ENCODE measurements at regions not wholly inside any gene's neighbourhood (a gene's known extent, or its start where the extent isn't known, plus 50 kb on each side); places are given as distances from the start of the nearest gene placed in this dataset.

- no peaks in the 10 kb centered on the region for H3K36me3 ChIP-seq (ENCODE audit: control insufficient read depth in 1 of 2, insufficient read depth in 2 of 2, low read length in 1 of 2)
- no peak overlapping the region for H3K4me3 ChIP-seq (ENCODE audit: low read length in 2 of 2)
- 10 to 18% methylated on average over 3 of the region's 3 CpGs for WGBS, 2 donors
- no peak overlapping the region for H3K27ac ChIP-seq (ENCODE audit: low read depth in 1 of 2, low read length in 2 of 2)
- DNase-seq (no peak), ATAC-seq (ENCODE audit: low FRiP score) (no peak)
- H3K27me3 ChIP-seq (ENCODE audit: control insufficient read depth in 1 of 2, insufficient read depth in 2 of 2, low read length in 1 of 2), result no peaks in the 10 kb centered on the region
- peaks cover 0 to 3% of the 10 kb centered on the region in 2 donors for H3K4me1 ChIP-seq (ENCODE audit: control insufficient read depth in 1 of 2, insufficient read depth in 2 of 2, low read length in 2 of 2)
- no peaks in the 10 kb centered on the region for H3K9me3 ChIP-seq (ENCODE audit: control insufficient read depth, low read length)
- intact Hi-C loops (cut with DNase I), result no loop called here
Measured at GRCh38 chr2:145339646-145340045, 819.7 kb upstream of the ZEB2 start.

GRCh38 chr2:145332210-145332898 is 812.4 kb upstream of the ZEB2 start:
- H3K9me3 ChIP-seq (ENCODE audit: control insufficient read depth, low read length), result no peaks in the 10 kb centered on the region
- ATAC-seq (ENCODE audit: low FRiP score) (no peak), DNase-seq (no peak)
- no peaks in the 10 kb centered on the region for H3K27me3 ChIP-seq (ENCODE audit: control insufficient read depth in 1 of 2, insufficient read depth in 2 of 2, low read length in 1 of 2)
- 89 to 95% methylated on average over 7 of the region's 7 CpGs for WGBS, 2 donors
- H3K4me3 ChIP-seq (ENCODE audit: low read length in 2 of 2), result no peak overlapping the region
- H3K36me3 ChIP-seq (ENCODE audit: control insufficient read depth in 1 of 2, insufficient read depth in 2 of 2, low read length in 1 of 2), result no peaks in the 10 kb centered on the region
- H3K4me1 ChIP-seq (ENCODE audit: control insufficient read depth in 1 of 2, insufficient read depth in 2 of 2, low read length in 2 of 2), result no peaks in the 10 kb centered on the region
- intact Hi-C loops (cut with DNase I), result no loop called here
- no peak overlapping the region for H3K27ac ChIP-seq (ENCODE audit: low read depth in 1 of 2, low read length in 2 of 2)

DNA sequence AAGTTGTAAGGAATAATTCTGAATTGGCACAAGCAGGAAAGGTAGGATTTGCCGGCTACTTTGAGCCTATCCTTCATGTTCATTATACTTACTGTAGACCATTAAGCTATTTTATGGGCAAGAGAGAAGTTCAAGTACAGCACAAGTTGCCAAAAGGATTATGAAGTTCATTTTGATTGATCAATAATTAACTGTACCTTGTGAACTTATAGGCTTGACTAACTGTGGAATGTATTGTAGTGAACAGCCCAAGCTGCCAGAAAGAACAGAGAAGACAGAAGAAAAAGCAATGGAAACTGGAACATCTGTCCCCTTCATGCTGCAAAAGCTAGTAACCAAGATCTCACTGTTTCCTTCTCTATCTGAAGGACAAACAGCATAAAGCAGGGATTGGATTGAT is 810.1 kb upstream of the ZEB2 start:
- ATAC-seq (ENCODE audit: low FRiP score) (no peak), DNase-seq (no peak)
- H3K4me3 ChIP-seq (ENCODE audit: low read length in 2 of 2), result no peak overlapping the region
- no peaks in the 10 kb centered on the region for H3K27me3 ChIP-seq (ENCODE audit: control insufficient read depth in 1 of 2, insufficient read depth in 2 of 2, low read length in 1 of 2)
- 30 to 43% methylated on average over 1 of the region's 1 CpG for WGBS, 2 donors
- H3K9me3 ChIP-seq (ENCODE audit: control insufficient read depth, low read length), result no peaks in the 10 kb centered on the region
- H3K27ac ChIP-seq (ENCODE audit: low read depth in 1 of 2, low read length in 2 of 2), result no peak overlapping the region
- H3K36me3 ChIP-seq (ENCODE audit: control insufficient read depth in 1 of 2, insufficient read depth in 2 of 2, low read length in 1 of 2), result no peaks in the 10 kb centered on the region
- no peaks in the 10 kb centered on the region for H3K4me1 ChIP-seq (ENCODE audit: control insufficient read depth in 1 of 2, insufficient read depth in 2 of 2, low read length in 2 of 2)
- intact Hi-C loops (cut with DNase I), result no loop called here

DNA sequence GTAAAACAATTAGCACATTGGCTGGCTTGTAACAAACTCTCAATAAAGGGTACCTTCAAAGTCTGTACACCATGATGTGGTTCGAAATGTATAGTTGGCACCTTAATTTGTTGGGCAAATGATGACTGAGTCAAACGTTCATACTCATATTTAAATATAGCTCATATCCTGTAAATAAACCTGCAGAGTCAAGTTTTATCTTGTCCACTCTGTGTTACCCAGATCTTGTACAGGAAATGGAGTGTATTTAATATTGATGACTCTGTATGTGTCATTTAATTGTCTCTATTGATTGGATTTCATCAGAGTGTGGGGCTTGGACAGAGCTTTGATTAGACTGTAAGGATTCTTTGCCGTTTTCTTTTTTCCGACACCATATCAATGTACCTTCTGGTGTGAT is 805.6 kb upstream of the ZEB2 start:
- no peak for ATAC-seq (ENCODE audit: low FRiP score)
- Histone ChIP-seq H3K27me3 (ENCODE audit: control insufficient read depth in 1 of 2, insufficient read depth in 2 of 2, low read length in 1 of 2) (no peaks in the 10 kb centered on the region), H3K9me3 (ENCODE audit: control insufficient read depth, low read length) (no peaks in the 10 kb centered on the region), H3K36me3 (ENCODE audit: control insufficient read depth in 1 of 2, insufficient read depth in 2 of 2, low read length in 1 of 2) (no peaks in the 10 kb centered on the region), H3K4me1 (ENCODE audit: control insufficient read depth in 1 of 2, insufficient read depth in 2 of 2, low read length in 2 of 2) (no peaks in the 10 kb centered on the region), H3K4me3 (ENCODE audit: low read length in 2 of 2) (no peak overlapping the region), H3K27ac (ENCODE audit: low read depth in 1 of 2, low read length in 2 of 2) (no peak overlapping the region)
- intact Hi-C loops (cut with DNase I), result no loop called here
- no peak for DNase-seq
- 79 to 88% methylated on average over 4 of the region's 4 CpGs for WGBS, 2 donors

DNA sequence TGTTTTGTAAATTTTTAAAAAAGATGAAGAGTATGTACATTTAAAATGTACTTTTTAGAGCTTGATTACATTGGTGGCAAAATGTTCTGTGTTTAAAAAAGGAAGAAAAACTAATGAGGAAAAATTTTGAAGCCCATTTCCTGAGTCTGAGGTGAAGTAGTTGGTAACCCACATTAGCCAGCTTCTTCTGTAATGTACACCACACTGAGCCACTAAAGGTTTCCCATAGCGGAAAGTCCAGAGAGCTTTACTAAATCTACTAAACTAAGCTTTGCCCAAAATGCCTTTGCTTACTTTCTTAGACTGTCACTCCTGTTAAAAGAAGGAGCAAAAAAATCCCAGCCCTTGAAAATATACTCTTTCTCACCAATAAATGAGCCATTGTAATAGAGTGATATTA is 804.8 kb upstream of the ZEB2 start:
- intact Hi-C loops (cut with DNase I), result no loop called here
- DNase-seq (no peak), ATAC-seq (ENCODE audit: low FRiP score) (no peak)
- Histone ChIP-seq H3K4me1 (ENCODE audit: control insufficient read depth in 1 of 2, insufficient read depth in 2 of 2, low read length in 2 of 2) (no peaks in the 10 kb centered on the region), H3K27me3 (ENCODE audit: control insufficient read depth in 1 of 2, insufficient read depth in 2 of 2, low read length in 1 of 2) (no peaks in the 10 kb centered on the region), H3K27ac (ENCODE audit: low read depth in 1 of 2, low read length in 2 of 2) (no peak overlapping the region), H3K4me3 (ENCODE audit: low read length in 2 of 2) (no peak overlapping the region), H3K36me3 (ENCODE audit: control insufficient read depth in 1 of 2, insufficient read depth in 2 of 2, low read length in 1 of 2) (no peaks in the 10 kb centered on the region), H3K9me3 (ENCODE audit: control insufficient read depth, low read length) (no peaks in the 10 kb centered on the region)
- WGBS, 2 donors, result 97% methylated on average over 1 of the region's 1 CpG

- no peak for ATAC-seq (ENCODE audit: low FRiP score)
- Histone ChIP-seq H3K27me3 (ENCODE audit: control insufficient read depth in 1 of 2, insufficient read depth in 2 of 2, low read length in 1 of 2) (no peaks in the 10 kb centered on the region), H3K9me3 (ENCODE audit: control insufficient read depth, low read length) (no peaks in the 10 kb centered on the region), H3K4me3 (ENCODE audit: low read length in 2 of 2) (no peak overlapping the region), H3K36me3 (ENCODE audit: control insufficient read depth in 1 of 2, insufficient read depth in 2 of 2, low read length in 1 of 2) (no peaks in the 10 kb centered on the region), H3K4me1 (ENCODE audit: control insufficient read depth in 1 of 2, insufficient read depth in 2 of 2, low read length in 2 of 2) (no peaks in the 10 kb centered on the region), H3K27ac (ENCODE audit: low read depth in 1 of 2, low read length in 2 of 2) (no peak overlapping the region)
- 82% methylated on average over 2 of the region's 2 CpGs for WGBS, 2 donors
- no peak for DNase-seq
- intact Hi-C loops (cut with DNase I), result no loop called here
Measured at GRCh38 chr2:145323512-145323911, 803.6 kb upstream of the ZEB2 start.

GRCh38 chr2:145321344-145321743 is 801.4 kb upstream of the ZEB2 start:
- no peak for ATAC-seq (ENCODE audit: low FRiP score)
- Histone ChIP-seq H3K4me1 (ENCODE audit: control insufficient read depth in 1 of 2, insufficient read depth in 2 of 2, low read length in 2 of 2) (no peaks in the 10 kb centered on the region), H3K9me3 (ENCODE audit: control insufficient read depth, low read length) (no peaks in the 10 kb centered on the region), H3K27me3 (ENCODE audit: control insufficient read depth in 1 of 2, insufficient read depth in 2 of 2, low read length in 1 of 2) (no peaks in the 10 kb centered on the region), H3K36me3 (ENCODE audit: control insufficient read depth in 1 of 2, insufficient read depth in 2 of 2, low read length in 1 of 2) (no peaks in the 10 kb centered on the region), H3K27ac (ENCODE audit: low read depth in 1 of 2, low read length in 2 of 2) (no peak overlapping the region), H3K4me3 (ENCODE audit: low read length in 2 of 2) (no peak overlapping the region)
- 72 to 77% methylated on average over 2 of the region's 2 CpGs for WGBS, 2 donors
- DNase-seq, result no peak
- intact Hi-C loops (cut with DNase I), result no loop called here

DNA sequence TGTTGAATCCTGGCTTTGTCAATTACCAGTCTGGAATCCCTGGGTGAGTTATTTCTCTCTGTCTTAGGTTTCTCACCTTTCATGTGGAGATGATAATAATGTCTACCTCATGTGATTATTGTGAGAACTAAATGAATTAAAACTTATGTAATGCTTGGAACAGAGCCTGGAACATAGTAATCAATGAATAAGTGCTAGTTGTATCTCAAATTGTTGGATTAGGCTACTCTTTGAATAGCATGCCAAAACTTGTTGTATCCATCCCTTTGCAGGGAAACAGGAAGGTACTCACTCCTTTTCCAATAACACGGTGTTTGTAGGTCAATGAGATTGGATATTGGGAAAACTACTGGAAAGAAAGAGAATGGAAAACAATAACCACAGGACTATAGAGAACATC is 796.6 kb upstream of the ZEB2 start:
- DNase-seq, result no peak
- Histone ChIP-seq H3K36me3 (ENCODE audit: control insufficient read depth in 1 of 2, insufficient read depth in 2 of 2, low read length in 1 of 2) (no peaks in the 10 kb centered on the region), H3K4me1 (ENCODE audit: control insufficient read depth in 1 of 2, insufficient read depth in 2 of 2, low read length in 2 of 2) (no peaks in the 10 kb centered on the region), H3K9me3 (ENCODE audit: control insufficient read depth, low read length) (no peaks in the 10 kb centered on the region), H3K27ac (ENCODE audit: low read depth in 1 of 2, low read length in 2 of 2) (no peak overlapping the region), H3K4me3 (ENCODE audit: low read length in 2 of 2) (no peak overlapping the region), H3K27me3 (ENCODE audit: control insufficient read depth in 1 of 2, insufficient read depth in 2 of 2, low read length in 1 of 2) (no peaks in the 10 kb centered on the region)
- ATAC-seq (ENCODE audit: low FRiP score), result no peak
- intact Hi-C loops (cut with DNase I), result no loop called here
- 85 to 99% methylated on average over 1 of the region's 1 CpG for WGBS, 2 donors

DNA sequence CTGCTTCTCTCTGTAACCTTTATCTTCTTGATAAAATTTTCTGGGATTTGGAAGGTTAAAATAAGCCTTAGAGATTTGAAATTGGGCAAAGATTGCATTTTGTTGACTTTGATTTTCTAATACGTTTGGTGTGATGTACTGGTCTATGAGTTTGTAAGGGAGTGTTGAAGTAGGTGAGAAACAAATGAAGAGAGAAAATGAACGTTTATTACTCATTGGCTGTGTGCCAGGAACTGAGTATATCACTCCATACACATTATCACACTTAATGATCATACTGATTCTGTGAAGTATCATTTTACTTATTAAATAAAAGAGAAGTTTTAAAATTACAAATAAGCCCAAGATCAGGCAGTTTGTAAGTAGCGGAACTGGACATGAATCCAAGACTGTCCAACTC is 795.1 kb upstream of the ZEB2 start:
- Histone ChIP-seq H3K4me3 (ENCODE audit: low read length in 2 of 2) (no peak overlapping the region), H3K9me3 (ENCODE audit: control insufficient read depth, low read length) (no peaks in the 10 kb centered on the region), H3K27ac (ENCODE audit: low read depth in 1 of 2, low read length in 2 of 2) (no peak overlapping the region), H3K36me3 (ENCODE audit: control insufficient read depth in 1 of 2, insufficient read depth in 2 of 2, low read length in 1 of 2) (no peaks in the 10 kb centered on the region), H3K4me1 (ENCODE audit: control insufficient read depth in 1 of 2, insufficient read depth in 2 of 2, low read length in 2 of 2) (no peaks in the 10 kb centered on the region), H3K27me3 (ENCODE audit: control insufficient read depth in 1 of 2, insufficient read depth in 2 of 2, low read length in 1 of 2) (no peaks in the 10 kb centered on the region)
- no peak for ATAC-seq (ENCODE audit: low FRiP score)
- intact Hi-C loops (cut with DNase I), result no loop called here
- 61 to 62% methylated on average over 3 of the region's 3 CpGs for WGBS, 2 donors
- DNase-seq, result no peak
